Activated CD8-positive, alpha-beta T cell treated with anti-CD3 and anti-CD28 coated beads for 36 hours (primary cell): ENCODE measurements at regions not wholly inside any gene's neighbourhood (a gene's known extent, or its start where the extent isn't known, plus 50 kb on each side); places are given as distances from the start of the nearest gene placed in this dataset.

Experiments
- ATAC-seq: fragments of 200-7000 bp; cut with Tn5 transposase; one replicate; pipeline ENCODE4 v1.10.0; 2021; ENCODE audit warnings: mild to moderate bottlenecking, moderate library complexity
- CTCF ChIA-PET: fragments of 350-600 bp; sonication (Branson Sonifier 250); formaldehyde crosslinking; loops from one replicate; lab custom pipeline; 2021; ENCODE audit warnings: antibody characterized with exemption; lab: Charles Lee
- POLR2A ChIA-PET: fragments of 350-600 bp; sonication (Branson Sonifier 250); formaldehyde crosslinking; loops from one replicate; lab custom pipeline; 2021; ENCODE audit warnings: antibody characterized with exemption; lab: Charles Lee
- DNase-seq: peaks from one replicate; pipeline ENCODE4 v3.0.0-alpha.2; 2020
- H3K27ac Mint-ChIP-seq: one replicate; pipeline ENCODE4 v1.8.0; 2021; ENCODE audit warnings: mild to moderate bottlenecking, mixed read lengths
- H3K27me3 Mint-ChIP-seq: one replicate; pipeline ENCODE4 v1.8.0; 2021; ENCODE audit warnings: mixed read lengths
- H3K36me3 Mint-ChIP-seq: one replicate; pipeline ENCODE4 v1.8.0; 2021; ENCODE audit warnings: low read depth, mixed read lengths
- H3K4me1 Mint-ChIP-seq: one replicate; pipeline ENCODE4 v1.8.0; 2021; ENCODE audit warnings: low read depth, mixed read lengths
- H3K4me3 Mint-ChIP-seq: one replicate; pipeline ENCODE4 v1.8.0; 2021; ENCODE audit warnings: mild to moderate bottlenecking, moderate library complexity, mixed read lengths
- H3K9me3 Mint-ChIP-seq: one replicate; pipeline ENCODE4 v1.8.0; 2021; ENCODE audit warnings: mixed read lengths
- CTCF ChIP-seq: fragments of 200-600 bp; IDR thresholded peaks from one replicate; pipeline ENCODE4 v1.8.0; 2022; ENCODE audit warnings: antibody characterized with exemption, mild to moderate bottlenecking
- intact Hi-C: fragments of 100-400 bp; cut with micrococcal nuclease; formaldehyde crosslinking; loops from one replicate; pipeline ENCODE4 v1.10.0; 2022

GRCh38 chr10:132132421-132132841 is 54.3 kb upstream of the DPYSL4 start:
- H3K27ac Mint-ChIP-seq, result no peak overlapping the region
- DNase-seq, result no peak

GRCh38 chr10:132133005-132133404 is 53.7 kb upstream of the DPYSL4 start:
- ChIA-PET CTCF (no interaction called here), POLR2A (no interaction called here)
- H3K27ac Mint-ChIP-seq, result no peak overlapping the region
- no peak for TF ChIP-seq CTCF
- H3K36me3 Mint-ChIP-seq, result no peaks in the 10 kb centered on the region
- no peaks in the 10 kb centered on the region for H3K4me1 Mint-ChIP-seq
- H3K4me3 Mint-ChIP-seq, result no peak overlapping the region
- H3K27me3 Mint-ChIP-seq, result peaks cover 6% of the 10 kb centered on the region
- ATAC-seq (no peak), DNase-seq (no peak)
- peaks cover 7% of the 10 kb centered on the region for H3K9me3 Mint-ChIP-seq
- intact Hi-C loops, result no loop called here

More at GRCh38 chr10:132132421-132132841, 54.3 kb upstream of the DPYSL4 start:
- no peak for ATAC-seq
- TF ChIP-seq CTCF, result no peak
- Mint-ChIP-seq H3K36me3 (no peaks in the 10 kb centered on the region), H3K27me3 (peaks cover 6% of the 10 kb centered on the region), H3K9me3 (peaks cover 7% of the 10 kb centered on the region), H3K4me3 (no peak overlapping the region), H3K4me1 (no peaks in the 10 kb centered on the region)
- intact Hi-C loops, result no loop called here
- ChIA-PET POLR2A (no interaction called here), CTCF (interaction anchor here (0.9 to 1.9 kb wide), 2 partner anchors 10 to 23 kb away, joined by 3 to 13 read pairs; no protein-coding TSS in a partner anchor)

GRCh38 chr10:132133449-132134240 is 53.1 kb upstream of the DPYSL4 start:
- Mint-ChIP-seq H3K4me1 (no peaks in the 10 kb centered on the region), H3K36me3 (no peaks in the 10 kb centered on the region), H3K4me3 (no peak overlapping the region), H3K27ac (no peak overlapping the region), H3K9me3 (peaks cover 3% of the 10 kb centered on the region), H3K27me3 (peaks cover 6% of the 10 kb centered on the region)
- ChIA-PET POLR2A (no interaction called here), CTCF (interaction anchor here (0.7 kb wide), 1 partner anchor 9 kb away, joined by 3 read pairs; no protein-coding TSS in a partner anchor)
- DNase-seq (no peak), ATAC-seq (no peak)
- intact Hi-C loops, result no loop called here
- TF ChIP-seq CTCF, result no peak

- no peak for TF ChIP-seq CTCF
- ChIA-PET CTCF (no interaction called here), POLR2A (no interaction called here)
- no peak overlapping the region for H3K4me3 Mint-ChIP-seq
- H3K9me3 Mint-ChIP-seq, result no peaks in the 10 kb centered on the region
- no peak overlapping the region for H3K27ac Mint-ChIP-seq
- H3K27me3 Mint-ChIP-seq, result peaks cover 6% of the 10 kb centered on the region
- no peaks in the 10 kb centered on the region for H3K4me1 Mint-ChIP-seq
- no peaks in the 10 kb centered on the region for H3K36me3 Mint-ChIP-seq
- ATAC-seq (no peak), DNase-seq (no peak)
- intact Hi-C loops, result no loop called here
These were observed 52.3 kb upstream of the DPYSL4 start for GRCh38 chr10:132134241-132135052.
